ENCODE measurements at regions not wholly inside any gene's neighbourhood (a gene's known extent, or its start where the extent isn't known, plus 50 kb on each side); places are given as distances from the start of the nearest gene placed in this dataset.

- Mint-ChIP-seq H3K9me3 (ENCODE audit: unreplicated experiment) (no peaks in the 10 kb centered on the region), H3K4me3 (ENCODE audit: unreplicated experiment) (no peak overlapping the region), H3K27me3 (ENCODE audit: insufficient read depth, unreplicated experiment) (no peaks in the 10 kb centered on the region), H3K27ac (ENCODE audit: unreplicated experiment) (no peak overlapping the region), H3K36me3 (ENCODE audit: insufficient read depth, unreplicated experiment) (no peaks in the 10 kb centered on the region), H3K4me1 (ENCODE audit: low read depth, unreplicated experiment) (no peaks in the 10 kb centered on the region)
- CTCF ChIA-PET = no interaction called here
- H3K4me1 ChIP-seq = no peaks in the 10 kb centered on the region
- H3K36me3 ChIP-seq (ENCODE audit: control insufficient read depth, insufficient read depth, low read length) = no peaks in the 10 kb centered on the region
- H3K27me3 ChIP-seq (replicated peaks; ENCODE audit: control insufficient read depth, insufficient read depth, low read length) = no peaks in the 10 kb centered on the region
- TF ChIP-seq, protein P1, sequence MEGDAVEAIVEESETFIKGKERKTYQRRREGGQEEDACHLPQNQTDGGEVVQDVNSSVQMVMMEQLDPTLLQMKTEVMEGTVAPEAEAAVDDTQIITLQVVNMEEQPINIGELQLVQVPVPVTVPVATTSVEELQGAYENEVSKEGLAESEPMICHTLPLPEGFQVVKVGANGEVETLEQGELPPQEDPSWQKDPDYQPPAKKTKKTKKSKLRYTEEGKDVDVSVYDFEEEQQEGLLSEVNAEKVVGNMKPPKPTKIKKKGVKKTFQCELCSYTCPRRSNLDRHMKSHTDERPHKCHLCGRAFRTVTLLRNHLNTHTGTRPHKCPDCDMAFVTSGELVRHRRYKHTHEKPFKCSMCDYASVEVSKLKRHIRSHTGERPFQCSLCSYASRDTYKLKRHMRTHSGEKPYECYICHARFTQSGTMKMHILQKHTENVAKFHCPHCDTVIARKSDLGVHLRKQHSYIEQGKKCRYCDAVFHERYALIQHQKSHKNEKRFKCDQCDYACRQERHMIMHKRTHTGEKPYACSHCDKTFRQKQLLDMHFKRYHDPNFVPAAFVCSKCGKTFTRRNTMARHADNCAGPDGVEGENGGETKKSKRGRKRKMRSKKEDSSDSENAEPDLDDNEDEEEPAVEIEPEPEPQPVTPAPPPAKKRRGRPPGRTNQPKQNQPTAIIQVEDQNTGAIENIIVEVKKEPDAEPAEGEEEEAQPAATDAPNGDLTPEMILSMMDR (IDR thresholded peaks at IDR 0.05; ENCODE audit: insufficient read depth in 1 of 2, low read depth in 1 of 2, low read length in 1 of 2, severe bottlenecking in 1 of 2, unreplicated experiment in 1 of 2) = no peak
- no peak for DNase-seq
- POLR2A ChIA-PET = no interaction called here
- no peak overlapping the region for H3K4me3 ChIP-seq (ENCODE audit: low read depth, low read length)
- no TSS peak for BruUV-seq (replicated peaks)
- H3K9me3 ChIP-seq = no peaks in the 10 kb centered on the region
- intact Hi-C loops (cut with micrococcal nuclease; ENCODE audit: unreplicated experiment) = no loop called here
These were observed 543.7 kb upstream of the ACO1 start for GRCh38 chr9:31840702-31841101.

- H3K4me3 Mint-ChIP-seq (ENCODE audit: unreplicated experiment) = no peak overlapping the region
- no peaks in the 10 kb centered on the region for H3K4me1 Mint-ChIP-seq (ENCODE audit: low read depth, unreplicated experiment)
- CTCF ChIA-PET = no interaction called here
- no peaks in the 10 kb centered on the region for H3K9me3 ChIP-seq
- BruUV-seq (replicated peaks) = no TSS peak
- DNase-seq = no peak
- no peaks in the 10 kb centered on the region for H3K36me3 ChIP-seq (ENCODE audit: control insufficient read depth, insufficient read depth, low read length)
- intact Hi-C loops (cut with micrococcal nuclease; ENCODE audit: unreplicated experiment) = no loop called here
- H3K4me1 ChIP-seq = no peaks in the 10 kb centered on the region
- no peaks in the 10 kb centered on the region for H3K9me3 Mint-ChIP-seq (ENCODE audit: unreplicated experiment)
- TF ChIP-seq, protein P1 (IDR thresholded peaks at IDR 0.05; ENCODE audit: insufficient read depth in 1 of 2, low read depth in 1 of 2, low read length in 1 of 2, severe bottlenecking in 1 of 2, unreplicated experiment in 1 of 2) = no peak
- H3K27ac Mint-ChIP-seq (ENCODE audit: unreplicated experiment) = no peak overlapping the region
- no peaks in the 10 kb centered on the region for H3K27me3 ChIP-seq (replicated peaks; ENCODE audit: control insufficient read depth, insufficient read depth, low read length)
- H3K27me3 Mint-ChIP-seq (ENCODE audit: insufficient read depth, unreplicated experiment) = no peaks in the 10 kb centered on the region
- H3K4me3 ChIP-seq (ENCODE audit: low read depth, low read length) = no peak overlapping the region
- POLR2A ChIA-PET = no interaction called here
- H3K36me3 Mint-ChIP-seq (ENCODE audit: insufficient read depth, unreplicated experiment) = no peaks in the 10 kb centered on the region
These were observed 536.5 kb upstream of the ACO1 start for GRCh38 chr9:31847963-31848362.

DNA sequence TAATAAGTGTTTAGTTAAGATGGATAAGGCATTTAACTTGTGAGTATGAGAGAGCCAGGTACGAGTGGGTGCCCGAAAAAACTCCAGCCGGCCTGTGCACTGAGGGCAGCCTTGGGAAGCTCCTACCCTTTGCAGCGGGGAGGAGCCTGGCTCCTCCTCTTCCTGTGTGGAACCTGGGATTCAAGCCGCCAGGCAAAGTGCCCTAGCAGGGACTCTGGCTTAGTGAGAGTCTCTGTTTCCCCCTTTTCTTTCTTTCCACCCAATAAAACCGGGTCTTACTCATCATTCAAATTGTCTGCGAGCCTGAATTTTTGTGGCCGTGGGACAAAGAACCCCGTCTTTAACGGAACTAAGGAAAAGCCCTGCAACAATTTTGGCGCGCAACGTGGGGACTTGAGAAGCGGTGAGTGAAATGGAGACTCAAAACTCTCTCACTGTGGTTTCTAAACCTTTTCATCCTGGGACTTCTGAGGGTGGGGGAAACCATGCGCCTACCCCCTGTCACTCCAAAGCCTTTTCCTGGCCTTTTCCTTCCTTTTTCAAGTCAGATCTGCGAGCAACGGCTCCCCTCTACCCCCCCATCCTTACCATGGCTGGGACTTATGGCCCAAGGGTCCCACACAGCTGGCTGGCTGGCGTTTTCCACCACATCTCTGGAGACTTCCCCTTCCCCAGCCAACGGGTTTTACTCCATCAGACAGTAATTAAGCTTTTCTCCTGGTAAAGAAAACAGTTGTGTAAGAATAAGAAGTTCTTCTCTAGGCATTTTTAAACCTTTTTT lies 535.7 kb upstream of the ACO1 start:
- Mint-ChIP-seq H3K27ac (ENCODE audit: unreplicated experiment) (no peak overlapping the region), H3K27me3 (ENCODE audit: insufficient read depth, unreplicated experiment) (no peaks in the 10 kb centered on the region), H3K9me3 (ENCODE audit: unreplicated experiment) (no peaks in the 10 kb centered on the region), H3K4me3 (ENCODE audit: unreplicated experiment) (no peak overlapping the region), H3K36me3 (ENCODE audit: insufficient read depth, unreplicated experiment) (no peaks in the 10 kb centered on the region), H3K4me1 (ENCODE audit: low read depth, unreplicated experiment) (no peaks in the 10 kb centered on the region)
- intact Hi-C loops (cut with micrococcal nuclease; ENCODE audit: unreplicated experiment) = no loop called here
- H3K36me3 ChIP-seq (ENCODE audit: control insufficient read depth, insufficient read depth, low read length) = no peaks in the 10 kb centered on the region
- DNase-seq = no peak
- TF ChIP-seq, protein P1 (IDR thresholded peaks at IDR 0.05; ENCODE audit: insufficient read depth in 1 of 2, low read depth in 1 of 2, low read length in 1 of 2, severe bottlenecking in 1 of 2, unreplicated experiment in 1 of 2) = no peak
- no TSS peak for BruUV-seq (replicated peaks)
- POLR2A ChIA-PET = interaction anchor here (0.7 kb wide), 1 partner anchor 133 kb away, joined by 4 read pairs; no protein-coding TSS in a partner anchor
- H3K4me3 ChIP-seq (ENCODE audit: low read depth, low read length) = no peak overlapping the region
- H3K27me3 ChIP-seq (replicated peaks; ENCODE audit: control insufficient read depth, insufficient read depth, low read length) = no peaks in the 10 kb centered on the region
- no peaks in the 10 kb centered on the region for H3K4me1 ChIP-seq
- CTCF ChIA-PET = interaction anchor here (0.7 kb wide), 1 partner anchor 309 kb away, joined by 3 read pairs; no protein-coding TSS in a partner anchor
- H3K9me3 ChIP-seq = no peaks in the 10 kb centered on the region
